ENCODE measurements at regions not wholly inside any gene's neighbourhood (a gene's known extent, or its start where the extent isn't known, plus 50 kb on each side); places are given as distances from the start of the nearest gene placed in this dataset.
"Not testable (repeated sequence)": the region's sequence is repeated elsewhere in the genome, so short reads cannot be mapped to it uniquely, and the experiment has no call there.

- Mint-ChIP-seq H3K4me3 (no peak overlapping the region), H3K9me3 (peaks cover 2% of the 10 kb centered on the region), H3K27ac (no peak overlapping the region), H3K4me1 (no peaks in the 10 kb centered on the region), H3K36me3 (no peaks in the 10 kb centered on the region)
- DNase-seq (ENCODE audit: low spot score in 2 of 2) = no peak
- no peak for ATAC-seq
Observed at GRCh38 chr4:116342143-116342542, 743.2 kb downstream of the TRAM1L1 start.

GRCh38 chr4:116332508-116332907 lies 752.9 kb downstream of the TRAM1L1 start:
- no peaks in the 10 kb centered on the region for H3K4me1 Mint-ChIP-seq
- H3K27ac Mint-ChIP-seq = no peak overlapping the region
- no peaks in the 10 kb centered on the region for H3K36me3 Mint-ChIP-seq
- ATAC-seq = no peak
- DNase-seq (ENCODE audit: low spot score in 2 of 2) = no peak
- no peaks in the 10 kb centered on the region for H3K9me3 Mint-ChIP-seq
- H3K4me3 Mint-ChIP-seq = no peak overlapping the region

GRCh38 chr4:116328261-116328860 lies 757.0 kb downstream of the TRAM1L1 start:
- H3K9me3 Mint-ChIP-seq = peaks cover 3% of the 10 kb centered on the region

GRCh38 chr4:116323606-116324005 lies 761.8 kb downstream of the TRAM1L1 start:
- Mint-ChIP-seq H3K27ac (no peak overlapping the region), H3K4me3 (no peak overlapping the region), H3K36me3 (no peaks in the 10 kb centered on the region), H3K9me3 (peaks cover 6% of the 10 kb centered on the region), H3K4me1 (no peaks in the 10 kb centered on the region)
- ATAC-seq = no peak
- DNase-seq (ENCODE audit: low spot score in 2 of 2) = no peak

More at GRCh38 chr4:116328261-116328860, 757.0 kb downstream of the TRAM1L1 start:
- H3K36me3 Mint-ChIP-seq = no peaks in the 10 kb centered on the region
- H3K4me1 Mint-ChIP-seq = no peaks in the 10 kb centered on the region
- no peak for ATAC-seq
- no peak for DNase-seq (ENCODE audit: low spot score in 2 of 2)
- no peak overlapping the region for H3K27ac Mint-ChIP-seq
- H3K4me3 Mint-ChIP-seq = no peak overlapping the region

GRCh38 chr4:116321471-116321870 lies 763.9 kb downstream of the TRAM1L1 start:
- H3K4me1 Mint-ChIP-seq = no peaks in the 10 kb centered on the region
- ATAC-seq (no peak), DNase-seq (ENCODE audit: low spot score in 2 of 2) (no peak)
- H3K9me3 Mint-ChIP-seq = peaks cover 6% of the 10 kb centered on the region
- H3K4me3 Mint-ChIP-seq = no peak overlapping the region
- no peaks in the 10 kb centered on the region for H3K36me3 Mint-ChIP-seq
- no peak overlapping the region for H3K27ac Mint-ChIP-seq

GRCh38 chr4:116320859-116321258 lies 764.5 kb downstream of the TRAM1L1 start:
- ATAC-seq (no peak), DNase-seq (ENCODE audit: low spot score in 2 of 2) (no peak)
- Mint-ChIP-seq H3K4me1 (no peaks in the 10 kb centered on the region), H3K27ac (no peak overlapping the region), H3K36me3 (no peaks in the 10 kb centered on the region), H3K9me3 (peaks cover 8% of the 10 kb centered on the region), H3K4me3 (no peak overlapping the region)

- DNase-seq (ENCODE audit: low spot score in 2 of 2) (no peak), ATAC-seq (no peak)
- H3K4me1 Mint-ChIP-seq = no peaks in the 10 kb centered on the region
- H3K27ac Mint-ChIP-seq = no peak overlapping the region
- no peaks in the 10 kb centered on the region for H3K36me3 Mint-ChIP-seq
- no peak overlapping the region for H3K4me3 Mint-ChIP-seq
- H3K9me3 Mint-ChIP-seq = no peaks in the 10 kb centered on the region
Observed at GRCh38 chr4:116303736-116304188, 781.6 kb downstream of the TRAM1L1 start.

- no peak overlapping the region for H3K27ac Mint-ChIP-seq
- H3K36me3 Mint-ChIP-seq = no peaks in the 10 kb centered on the region
- no peak for ATAC-seq
- no peaks in the 10 kb centered on the region for H3K4me1 Mint-ChIP-seq
- H3K9me3 Mint-ChIP-seq = no peaks in the 10 kb centered on the region
- DNase-seq (ENCODE audit: low spot score in 2 of 2) = no peak
- H3K4me3 Mint-ChIP-seq = no peak overlapping the region
Observed at GRCh38 chr4:116302990-116303735, 782.2 kb downstream of the TRAM1L1 start.

GRCh38 chr4:116275006-116275405 lies 810.4 kb downstream of the TRAM1L1 start:
- ATAC-seq = no peak
- Mint-ChIP-seq H3K9me3 (peaks cover 5% of the 10 kb centered on the region), H3K4me1 (no peaks in the 10 kb centered on the region), H3K27ac (no peak overlapping the region), H3K36me3 (no peaks in the 10 kb centered on the region), H3K4me3 (no peak overlapping the region)
- DNase-seq (ENCODE audit: low spot score in 2 of 2) = no peak

GRCh38 chr4:116272336-116272735 lies 813.0 kb downstream of the TRAM1L1 start:
- H3K36me3 Mint-ChIP-seq = no peaks in the 10 kb centered on the region
- peaks cover 4% of the 10 kb centered on the region for H3K9me3 Mint-ChIP-seq
- no peak overlapping the region for H3K27ac Mint-ChIP-seq
- ATAC-seq (no peak), DNase-seq (ENCODE audit: low spot score in 2 of 2) (no peak)
- no peaks in the 10 kb centered on the region for H3K4me1 Mint-ChIP-seq
- no peak overlapping the region for H3K4me3 Mint-ChIP-seq

GRCh38 chr4:116260931-116261330 lies 824.4 kb downstream of the TRAM1L1 start:
- H3K4me3 Mint-ChIP-seq; DNase-seq (ENCODE audit: low spot score in 2 of 2); H3K36me3 Mint-ChIP-seq; H3K4me1 Mint-ChIP-seq; H3K27ac Mint-ChIP-seq; ATAC-seq: not testable (repeated sequence)
- H3K9me3 Mint-ChIP-seq = peaks cover 19% of the 10 kb centered on the region

GRCh38 chr4:116244771-116245170 lies 840.6 kb downstream of the TRAM1L1 start:
- DNase-seq (ENCODE audit: low spot score in 2 of 2) (no peak), ATAC-seq (no peak)
- Mint-ChIP-seq H3K9me3 (no peaks in the 10 kb centered on the region), H3K4me3 (no peak overlapping the region), H3K36me3 (no peaks in the 10 kb centered on the region), H3K27ac (no peak overlapping the region), H3K4me1 (no peaks in the 10 kb centered on the region)

- Mint-ChIP-seq H3K4me3 (no peak overlapping the region), H3K9me3 (no peaks in the 10 kb centered on the region), H3K4me1 (no peaks in the 10 kb centered on the region), H3K27ac (no peak overlapping the region), H3K36me3 (no peaks in the 10 kb centered on the region)
- DNase-seq (ENCODE audit: low spot score in 2 of 2) (no peak), ATAC-seq (no peak)
Observed at GRCh38 chr4:116243431-116243830, 841.9 kb downstream of the TRAM1L1 start.

- Mint-ChIP-seq H3K4me3 (no peak overlapping the region), H3K27ac (no peak overlapping the region), H3K4me1 (no peaks in the 10 kb centered on the region), H3K36me3 (no peaks in the 10 kb centered on the region), H3K9me3 (peaks cover 5% of the 10 kb centered on the region)
- no peak for DNase-seq (ENCODE audit: low spot score in 2 of 2)
- no peak for ATAC-seq
Observed at GRCh38 chr4:116233971-116234370, 851.4 kb downstream of the TRAM1L1 start.

GRCh38 chr4:116231999-116232398 lies 853.4 kb downstream of the TRAM1L1 start:
- ATAC-seq; H3K36me3 Mint-ChIP-seq; DNase-seq (ENCODE audit: low spot score in 2 of 2); H3K4me1 Mint-ChIP-seq; H3K27ac Mint-ChIP-seq; H3K4me3 Mint-ChIP-seq: not testable (repeated sequence)
- peaks cover 13% of the 10 kb centered on the region for H3K9me3 Mint-ChIP-seq

GRCh38 chr4:116229420-116229819 lies 856.0 kb downstream of the TRAM1L1 start:
- DNase-seq (ENCODE audit: low spot score in 2 of 2) = no peak
- H3K27ac Mint-ChIP-seq = no peak overlapping the region
- H3K9me3 Mint-ChIP-seq = peaks cover 13% of the 10 kb centered on the region
- H3K36me3 Mint-ChIP-seq = no peaks in the 10 kb centered on the region
- H3K4me3 Mint-ChIP-seq = no peak overlapping the region
- H3K4me1 Mint-ChIP-seq = no peaks in the 10 kb centered on the region
- ATAC-seq = no peak

Measured in stimulated activated effector memory CD8-positive, alpha-beta T cell treated with anti-CD3 and anti-CD28 coated beads, Interleukin-12 subunit alpha, Interleukin-12 subunit beta, amount 100 ng/mL, for 72 hours (primary cell).